ENCODE measurements at regions not wholly inside any gene's neighbourhood (a gene's known extent, or its start where the extent isn't known, plus 50 kb on each side); places are given as distances from the start of the nearest gene placed in this dataset.
"Not testable (repeated sequence)": the region's sequence is repeated elsewhere in the genome, so short reads cannot be mapped to it uniquely, and the experiment has no call there.

DNA sequence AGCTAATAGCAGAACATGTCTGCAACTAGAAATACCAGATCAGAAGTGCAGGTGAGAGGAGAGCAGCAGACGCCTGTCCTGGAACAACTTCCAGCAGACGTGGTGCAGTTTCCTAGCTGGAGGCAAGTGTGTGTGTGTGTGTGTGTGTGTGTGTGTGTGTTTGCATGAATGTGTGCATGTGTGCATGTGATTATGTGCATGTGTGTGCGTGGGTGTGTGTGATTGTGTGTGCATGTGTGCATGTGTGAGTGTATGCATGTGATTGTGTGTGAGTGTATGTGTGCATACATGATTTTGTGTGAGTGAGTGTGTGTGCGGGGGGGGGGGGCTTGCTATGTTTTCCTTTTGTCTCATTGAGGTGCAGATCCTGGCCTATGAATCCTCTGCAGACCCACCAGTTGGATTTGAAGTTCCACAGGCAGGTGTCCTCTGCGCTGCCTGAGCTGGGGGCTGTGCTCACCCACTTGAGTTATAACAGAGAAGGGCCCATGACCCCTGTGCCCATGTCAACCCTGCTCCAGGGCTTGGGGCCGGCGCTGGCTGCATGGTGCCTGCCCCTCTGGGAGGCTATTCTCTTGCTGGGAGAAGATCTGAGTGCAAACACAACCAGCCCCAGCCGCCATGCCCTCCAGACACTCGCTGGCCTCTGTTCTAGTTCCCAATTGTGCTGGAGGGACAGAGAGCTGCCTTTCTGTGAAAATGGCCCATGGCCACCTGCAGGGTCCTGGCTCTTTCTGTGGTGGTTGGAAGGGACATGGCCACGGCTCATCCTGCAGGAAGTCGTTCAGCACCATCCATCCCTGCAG lies 821.3 kb downstream of the BRD1 start:
- DNase-seq (ENCODE audit: extremely low read depth, low read depth) = no peak

DNA sequence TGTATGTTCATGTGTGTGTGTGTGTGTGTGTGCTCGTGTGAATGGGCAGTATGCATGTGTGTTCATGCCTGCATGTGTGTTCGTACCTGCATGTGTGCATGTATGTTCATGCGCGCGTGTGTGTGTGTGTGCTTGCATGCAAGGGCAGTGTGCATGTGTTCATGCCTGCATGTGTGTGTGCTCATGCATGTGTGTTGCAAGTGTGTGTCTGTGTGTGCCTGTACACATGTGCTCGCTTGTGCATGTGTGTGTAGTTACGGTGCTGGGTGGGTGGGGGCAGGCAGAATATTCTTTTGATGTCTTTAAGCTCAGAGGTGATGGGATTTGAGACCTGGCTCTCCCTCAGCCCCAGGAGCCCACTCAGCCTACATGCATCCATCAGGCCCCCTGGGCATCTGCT lies 822.1 kb downstream of the BRD1 start:
- DNase-seq (ENCODE audit: extremely low read depth, low read depth) = no peak
- TF ChIP-seq, protein P1, sequence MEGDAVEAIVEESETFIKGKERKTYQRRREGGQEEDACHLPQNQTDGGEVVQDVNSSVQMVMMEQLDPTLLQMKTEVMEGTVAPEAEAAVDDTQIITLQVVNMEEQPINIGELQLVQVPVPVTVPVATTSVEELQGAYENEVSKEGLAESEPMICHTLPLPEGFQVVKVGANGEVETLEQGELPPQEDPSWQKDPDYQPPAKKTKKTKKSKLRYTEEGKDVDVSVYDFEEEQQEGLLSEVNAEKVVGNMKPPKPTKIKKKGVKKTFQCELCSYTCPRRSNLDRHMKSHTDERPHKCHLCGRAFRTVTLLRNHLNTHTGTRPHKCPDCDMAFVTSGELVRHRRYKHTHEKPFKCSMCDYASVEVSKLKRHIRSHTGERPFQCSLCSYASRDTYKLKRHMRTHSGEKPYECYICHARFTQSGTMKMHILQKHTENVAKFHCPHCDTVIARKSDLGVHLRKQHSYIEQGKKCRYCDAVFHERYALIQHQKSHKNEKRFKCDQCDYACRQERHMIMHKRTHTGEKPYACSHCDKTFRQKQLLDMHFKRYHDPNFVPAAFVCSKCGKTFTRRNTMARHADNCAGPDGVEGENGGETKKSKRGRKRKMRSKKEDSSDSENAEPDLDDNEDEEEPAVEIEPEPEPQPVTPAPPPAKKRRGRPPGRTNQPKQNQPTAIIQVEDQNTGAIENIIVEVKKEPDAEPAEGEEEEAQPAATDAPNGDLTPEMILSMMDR (IDR thresholded peaks at IDR 0.05; ENCODE audit: low read depth, low read length) = no peak

More for the DNA sequence above, 821.3 kb downstream of the BRD1 start:
- TF ChIP-seq, protein P1 (IDR thresholded peaks at IDR 0.05; ENCODE audit: low read depth, low read length) = no peak

DNA sequence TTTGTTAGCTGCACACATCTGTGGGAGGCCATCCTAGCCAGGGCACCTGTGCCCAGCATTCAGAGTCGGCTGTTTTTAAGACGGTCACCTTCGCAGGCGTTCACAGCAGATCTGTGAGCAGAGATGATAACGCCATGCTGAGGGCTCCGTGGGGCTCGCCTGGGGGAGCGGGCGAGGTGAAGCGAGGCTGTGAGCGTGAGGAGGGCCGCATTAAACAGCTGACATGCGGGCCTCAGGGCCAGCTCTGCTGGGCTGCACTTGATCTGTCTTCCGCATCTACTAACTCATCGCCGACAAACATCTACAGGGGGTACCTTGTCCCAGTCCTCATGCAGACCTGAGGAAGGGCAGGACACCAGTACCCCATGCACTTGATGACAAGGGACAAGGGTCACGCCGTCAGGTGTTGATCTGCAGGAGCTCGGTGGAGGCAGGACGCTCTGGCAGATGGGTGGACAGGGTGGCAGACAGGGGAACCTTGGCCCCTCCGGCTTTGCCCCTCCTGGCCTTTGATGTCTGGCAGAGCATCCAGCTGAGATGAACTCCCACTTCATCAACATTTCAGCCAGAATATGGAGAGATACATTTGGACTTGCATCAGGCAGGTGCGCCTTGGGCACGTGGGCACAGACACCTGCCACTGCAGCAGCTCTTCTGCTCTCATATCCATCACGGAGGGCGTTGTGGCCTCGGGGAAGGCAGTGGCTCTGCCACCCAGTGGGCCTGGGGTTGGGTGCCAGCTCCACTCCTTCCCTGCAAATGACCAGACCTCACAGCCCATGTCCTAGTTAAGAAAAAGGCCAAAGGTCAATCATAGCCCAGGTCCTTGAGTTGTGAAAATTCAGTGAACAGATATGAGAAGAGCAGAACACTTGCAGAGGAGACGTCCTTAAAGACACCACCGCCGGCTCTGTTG lies 822.9 kb downstream of the BRD1 start:
- DNase-seq (ENCODE audit: extremely low read depth, low read depth) = no peak

DNA sequence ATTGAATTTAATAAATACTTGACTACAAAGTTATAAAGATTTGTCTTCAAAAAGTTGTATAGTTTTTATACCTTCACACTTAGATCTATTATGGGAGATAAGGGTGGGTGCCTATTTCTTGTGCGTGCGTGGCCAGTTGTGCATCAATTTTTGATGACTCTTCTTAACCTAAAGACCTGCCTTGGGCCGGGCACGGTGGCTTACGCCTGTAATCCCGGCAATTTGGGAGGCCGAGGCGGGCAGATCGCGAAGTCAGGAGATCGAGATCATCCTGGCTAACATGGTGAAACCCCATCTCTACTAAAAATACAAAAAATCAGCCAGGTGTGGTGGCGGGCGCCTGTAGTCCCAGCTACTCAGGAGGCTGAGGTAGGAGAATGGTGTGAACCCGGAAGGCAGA lies 830.1 kb downstream of the BRD1 start:
- DNase-seq (ENCODE audit: extremely low read depth, low read depth) = not testable (repeated sequence)

More for the DNA sequence above, 822.9 kb downstream of the BRD1 start:
- TF ChIP-seq, protein P1 (IDR thresholded peaks at IDR 0.05; ENCODE audit: low read depth, low read length) = no peak

DNA sequence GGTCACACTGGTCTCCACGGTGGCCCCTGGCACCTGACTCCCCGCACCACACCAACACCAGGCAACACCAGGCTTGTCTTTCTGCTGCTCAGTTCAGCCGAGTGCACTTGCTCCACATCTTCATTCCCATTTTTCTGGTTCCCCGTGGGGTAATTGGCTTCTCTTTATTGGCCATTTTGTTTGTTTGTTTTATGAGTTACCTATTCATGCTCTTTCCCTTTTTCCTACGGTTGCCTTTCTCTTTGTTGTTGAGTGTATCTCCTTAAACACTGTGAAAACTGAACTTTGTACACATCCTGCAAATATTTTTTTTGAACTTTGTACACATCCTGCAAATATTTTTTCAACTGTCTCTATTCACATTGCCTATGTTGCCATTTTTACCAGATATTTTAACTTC lies 834.0 kb downstream of the BRD1 start:
- DNase-seq (ENCODE audit: extremely low read depth, low read depth) = no peak

DNA sequence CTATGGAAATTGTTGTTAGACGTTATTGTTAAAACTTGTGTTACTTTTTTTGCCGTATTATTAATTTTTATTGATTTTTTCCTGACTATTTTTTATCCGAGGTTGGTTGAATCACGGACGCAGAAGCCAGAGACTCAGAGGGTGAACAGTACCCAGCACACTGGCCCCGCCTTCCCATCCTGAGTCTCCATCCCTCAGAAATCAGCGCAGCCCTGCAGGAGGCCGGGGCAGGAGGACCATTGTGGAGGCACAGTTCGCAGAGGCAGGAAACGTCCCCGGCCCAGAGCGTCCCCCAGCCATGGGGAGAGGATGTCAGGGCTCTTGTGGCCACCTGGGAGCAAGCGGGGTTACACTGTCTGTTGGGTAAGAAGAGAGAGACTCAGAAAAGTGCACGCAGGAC lies 843.0 kb downstream of the BRD1 start:
- TF ChIP-seq, protein P1 (IDR thresholded peaks at IDR 0.05; ENCODE audit: low read depth, low read length) = no peak
- no peak for DNase-seq (ENCODE audit: extremely low read depth, low read depth)

More for the DNA sequence above, 834.0 kb downstream of the BRD1 start:
- TF ChIP-seq, protein P1 (IDR thresholded peaks at IDR 0.05; ENCODE audit: low read depth, low read length) = no peak

DNA sequence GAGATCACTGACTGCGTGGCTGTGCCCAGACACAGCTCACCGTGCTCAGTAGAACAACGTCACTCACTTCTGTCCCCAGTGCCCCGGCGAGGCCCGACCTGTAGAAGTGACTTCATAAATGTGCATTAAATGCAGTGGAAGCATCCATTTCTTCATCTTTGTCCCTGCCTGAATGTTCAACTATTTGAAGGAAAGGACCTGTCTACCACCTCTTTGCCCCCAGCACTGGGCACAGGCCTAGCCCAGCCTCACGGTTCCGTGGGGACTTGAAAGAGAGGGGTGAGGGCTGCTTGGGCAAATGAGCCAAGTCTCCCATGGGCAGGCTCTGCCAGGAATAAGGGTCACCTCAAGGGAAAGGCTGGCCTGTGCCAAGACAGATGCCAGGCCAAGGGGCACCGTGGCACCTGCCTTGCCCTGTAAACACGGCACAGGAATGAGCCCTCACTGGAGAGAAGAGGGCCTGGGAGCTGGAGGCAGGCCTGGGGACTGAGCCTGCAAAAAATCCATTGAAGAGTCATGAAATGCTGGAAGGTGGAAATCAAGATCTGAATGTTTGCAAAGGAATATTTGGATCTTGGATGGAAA lies 845.3 kb downstream of the BRD1 start:
- TF ChIP-seq, protein P1 (IDR thresholded peaks at IDR 0.05; ENCODE audit: low read depth, low read length) = no peak

More for the DNA sequence above, 845.3 kb downstream of the BRD1 start:
- no peak for DNase-seq (ENCODE audit: extremely low read depth, low read depth)
